Prostate gland (tissue), 2 donors: ENCODE measurements at regions not wholly inside any gene's neighbourhood (a gene's known extent, or its start where the extent isn't known, plus 50 kb on each side); places are given as distances from the start of the nearest gene placed in this dataset.

Source experiments
- DNase-seq: peaks from one replicate; pipeline ENCODE4 v3.0.0-alpha.2; 2019; ENCODE audit warnings: low spot score
- H3K27ac ChIP-seq, 2 donors: fragments of 200-600 bp; sonication (generic); 2 replicates each; pipeline ENCODE4 v1.5.1; 2017 to 2019
- H3K27me3 ChIP-seq: fragments of 200-600 bp; sonication (generic); replicated peaks from 2 replicates; pipeline ENCODE4 v1.5.1; 2019; ENCODE audit not compliant: insufficient read depth
- H3K36me3 ChIP-seq, 2 donors: fragments of 200-600 bp; sonication (generic); 1 replicate in 1 of 2; 2 replicates in 1 of 2; pipeline versions ENCODE4 v1.5.1 to v1.8.1; 2017 to 2019
- H3K4me1 ChIP-seq: fragments of 200-600 bp; sonication (generic); replicated peaks from 2 replicates; pipeline ENCODE4 v1.5.1; 2019
- H3K4me3 ChIP-seq, 2 donors: fragments of 200-600 bp; sonication (generic); 2 replicates each; pipeline ENCODE4 v1.5.1; 2017 to 2019
- H3K9me3 ChIP-seq: fragments of 200-600 bp; sonication (generic); 2 replicates; pipeline ENCODE4 v1.5.1; 2017
- POLR2A ChIP-seq: fragments of 450-650 bp; IDR thresholded peaks from one replicate; pipeline ENCODE4 v1.6.1; 2016; ENCODE audit warnings: antibody characterized with exemption, mild to moderate bottlenecking
- POLR2AphosphoS5 ChIP-seq: sonication (generic); formaldehyde crosslinking; IDR thresholded peaks from one replicate; pipeline ENCODE4 v1.6.1; 2017; ENCODE audit warnings: antibody characterized with exemption
- WGBS: methylation state at CpG from one replicate; pipeline ENCODE4 v1.1.5; 2018; 5-methylcytosine and 5-hydroxymethylcytosine counted together
- intact Hi-C: fragments of 100-400 bp; cut with DNase I; formaldehyde crosslinking; loops from one replicate; pipeline ENCODE4 v1.14.2; 2022
- TF ChIP-seq, protein P1 (sequence below), 4 experiments: fragments of 200-600 bp in 2 of 4; fragments of 450-650 bp in 2 of 4; sonication (generic) in 2 of 4; IDR thresholded peaks; 1 replicate in 3 of 4; 2 replicates in 1 of 4; pipeline ENCODE4 v1.5.1; 2016 to 2019; ENCODE audit warnings: antibody characterized with exemption in 4 of 4, mild to moderate bottlenecking in 2 of 4, moderate library complexity in 2 of 4

DNA sequence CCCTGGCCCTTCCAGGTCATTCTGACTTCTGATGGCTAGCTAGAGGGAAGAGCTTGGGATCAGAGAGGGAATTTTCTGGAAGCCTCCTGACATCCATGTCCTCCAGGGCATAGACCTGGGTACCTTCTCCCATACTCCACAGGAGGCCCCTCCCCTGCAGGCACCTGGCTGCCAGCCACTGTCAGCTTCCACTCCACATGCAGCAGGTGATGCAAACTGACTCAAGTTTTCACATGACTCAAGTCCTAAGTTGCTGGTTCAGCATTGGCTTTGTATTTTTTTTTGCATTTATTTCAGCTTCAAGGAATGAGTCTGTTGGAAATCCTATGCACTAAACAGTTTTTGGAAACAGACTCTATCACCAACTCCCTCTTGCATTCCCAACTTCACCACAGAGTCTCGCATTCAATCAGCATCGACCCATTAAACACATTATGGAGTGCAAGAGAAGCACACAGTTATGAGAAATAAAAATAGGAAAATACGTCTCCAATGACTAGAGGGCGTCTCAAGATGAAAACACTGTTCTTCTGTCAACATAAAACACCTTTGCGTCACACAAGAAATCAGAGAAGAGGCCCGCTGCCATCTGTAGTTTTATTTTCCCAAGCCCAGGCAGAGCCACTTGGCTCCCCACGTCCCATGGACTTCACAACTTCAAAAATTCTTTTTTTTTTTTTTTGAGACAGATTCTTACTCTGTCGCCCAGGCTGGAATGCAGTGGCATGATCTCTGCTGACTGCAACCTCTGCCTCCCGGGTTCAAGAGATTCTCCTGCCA is 362.6 kb upstream of the MGMT start:
- no peaks in the 10 kb centered on the region for H3K27me3 ChIP-seq
- H3K4me1 ChIP-seq, result no peaks in the 10 kb centered on the region
- no peak overlapping the region for H3K4me3 ChIP-seq
- no peak for DNase-seq
- no peak overlapping the region for H3K27ac ChIP-seq
- WGBS, result 71% methylated on average over 9 of the region's 9 CpGs
- TF ChIP-seq, protein P1, sequence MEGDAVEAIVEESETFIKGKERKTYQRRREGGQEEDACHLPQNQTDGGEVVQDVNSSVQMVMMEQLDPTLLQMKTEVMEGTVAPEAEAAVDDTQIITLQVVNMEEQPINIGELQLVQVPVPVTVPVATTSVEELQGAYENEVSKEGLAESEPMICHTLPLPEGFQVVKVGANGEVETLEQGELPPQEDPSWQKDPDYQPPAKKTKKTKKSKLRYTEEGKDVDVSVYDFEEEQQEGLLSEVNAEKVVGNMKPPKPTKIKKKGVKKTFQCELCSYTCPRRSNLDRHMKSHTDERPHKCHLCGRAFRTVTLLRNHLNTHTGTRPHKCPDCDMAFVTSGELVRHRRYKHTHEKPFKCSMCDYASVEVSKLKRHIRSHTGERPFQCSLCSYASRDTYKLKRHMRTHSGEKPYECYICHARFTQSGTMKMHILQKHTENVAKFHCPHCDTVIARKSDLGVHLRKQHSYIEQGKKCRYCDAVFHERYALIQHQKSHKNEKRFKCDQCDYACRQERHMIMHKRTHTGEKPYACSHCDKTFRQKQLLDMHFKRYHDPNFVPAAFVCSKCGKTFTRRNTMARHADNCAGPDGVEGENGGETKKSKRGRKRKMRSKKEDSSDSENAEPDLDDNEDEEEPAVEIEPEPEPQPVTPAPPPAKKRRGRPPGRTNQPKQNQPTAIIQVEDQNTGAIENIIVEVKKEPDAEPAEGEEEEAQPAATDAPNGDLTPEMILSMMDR (IDR thresholded peaks at IDR 0.05), result no peak
- TF ChIP-seq POLR2AphosphoS5, result no peak
- TF ChIP-seq POLR2A, result no peak
- H3K9me3 ChIP-seq, result no peaks in the 10 kb centered on the region
- no peaks in the 10 kb centered on the region for H3K36me3 ChIP-seq
- intact Hi-C loops, result no loop called here

DNA sequence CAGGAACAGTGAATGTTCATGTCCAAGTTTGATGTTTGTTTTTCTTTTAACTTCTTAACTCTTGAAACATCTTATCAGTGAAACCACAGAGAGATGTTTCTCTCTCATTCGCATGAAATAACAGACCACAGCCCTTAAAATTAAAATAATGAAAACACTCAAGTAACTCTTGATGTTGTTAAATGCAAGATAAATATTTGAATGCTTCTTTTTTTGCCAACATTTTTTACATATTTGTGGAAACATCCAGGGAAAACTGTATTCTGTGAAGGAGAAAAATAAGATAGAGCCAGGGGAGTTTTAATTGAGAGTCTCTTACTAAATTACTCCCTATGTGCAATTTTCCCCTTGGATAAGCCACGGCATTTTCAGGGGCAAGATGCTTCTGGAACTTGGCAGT is 361.8 kb upstream of the MGMT start:
- 16% methylated on average over 2 of the region's 2 CpGs for WGBS
- intact Hi-C loops, result no loop called here
- TF ChIP-seq POLR2AphosphoS5, result no peak
- TF ChIP-seq, protein P1 (IDR thresholded peaks at IDR 0.05), result no peak
- TF ChIP-seq POLR2A, result no peak
- no peak for DNase-seq
- no peaks in the 10 kb centered on the region for H3K27me3 ChIP-seq
- H3K36me3 ChIP-seq, result no peaks in the 10 kb centered on the region
- no peaks in the 10 kb centered on the region for H3K9me3 ChIP-seq
- no peak overlapping the region for H3K4me3 ChIP-seq
- H3K27ac ChIP-seq, result no peak overlapping the region
- no peaks in the 10 kb centered on the region for H3K4me1 ChIP-seq

DNA sequence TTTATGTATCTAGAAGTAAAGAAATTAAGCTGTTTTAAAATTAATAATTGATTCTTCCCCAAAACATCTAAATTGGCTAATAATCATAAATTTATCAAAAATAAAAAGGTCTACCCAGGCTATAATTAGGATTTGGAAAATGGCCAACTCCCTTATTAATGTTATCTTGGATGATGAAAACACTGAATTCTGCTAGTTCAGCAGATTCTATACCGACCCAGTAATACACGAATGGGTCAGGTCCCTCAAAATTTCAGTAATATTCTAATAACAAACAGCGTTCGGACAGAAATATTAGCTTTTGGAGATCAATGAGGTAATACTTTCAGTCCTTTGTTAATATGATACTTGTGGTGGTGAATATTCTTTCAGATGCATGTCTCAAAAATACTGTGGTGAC is 360.7 kb upstream of the MGMT start:
- Histone ChIP-seq H3K36me3 (no peaks in the 10 kb centered on the region), H3K4me3 (no peak overlapping the region), H3K9me3 (no peaks in the 10 kb centered on the region), H3K4me1 (no peaks in the 10 kb centered on the region), H3K27me3 (no peaks in the 10 kb centered on the region), H3K27ac (no peak overlapping the region)
- TF ChIP-seq POLR2AphosphoS5 (no peak), POLR2A (no peak)
- TF ChIP-seq, protein P1 (IDR thresholded peaks at IDR 0.05), result no peak
- DNase-seq, result no peak
- WGBS, result 89% methylated on average over 4 of the region's 4 CpGs
- intact Hi-C loops, result no loop called here

DNA sequence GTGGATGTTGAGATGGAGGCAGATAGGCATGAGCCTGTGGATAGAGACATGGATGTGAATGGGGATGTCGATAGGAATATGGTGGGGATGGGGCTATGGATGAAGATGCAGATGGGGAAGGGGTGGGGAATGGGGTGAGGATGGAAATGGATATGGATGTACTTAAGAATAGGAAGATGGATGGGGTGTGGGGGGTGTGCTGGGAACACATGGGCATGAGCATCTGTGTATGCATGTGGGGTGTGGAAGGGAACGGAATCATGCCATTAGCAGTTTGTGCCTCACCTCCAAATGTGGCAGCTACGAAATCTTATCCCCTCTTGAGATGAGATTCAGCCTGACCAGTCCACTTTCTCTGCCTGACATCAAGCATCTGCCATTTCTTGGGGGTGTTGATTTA is 359.5 kb upstream of the MGMT start:
- 74% methylated on average over 3 of the region's 3 CpGs for WGBS
- Histone ChIP-seq H3K36me3 (no peaks in the 10 kb centered on the region), H3K27ac (no peak overlapping the region), H3K4me3 (no peak overlapping the region), H3K27me3 (no peaks in the 10 kb centered on the region), H3K4me1 (no peaks in the 10 kb centered on the region), H3K9me3 (no peaks in the 10 kb centered on the region)
- TF ChIP-seq POLR2AphosphoS5 (no peak), POLR2A (no peak)
- TF ChIP-seq, protein P1 (IDR thresholded peaks at IDR 0.05), result no peak
- no peak for DNase-seq
- intact Hi-C loops, result no loop called here

DNA sequence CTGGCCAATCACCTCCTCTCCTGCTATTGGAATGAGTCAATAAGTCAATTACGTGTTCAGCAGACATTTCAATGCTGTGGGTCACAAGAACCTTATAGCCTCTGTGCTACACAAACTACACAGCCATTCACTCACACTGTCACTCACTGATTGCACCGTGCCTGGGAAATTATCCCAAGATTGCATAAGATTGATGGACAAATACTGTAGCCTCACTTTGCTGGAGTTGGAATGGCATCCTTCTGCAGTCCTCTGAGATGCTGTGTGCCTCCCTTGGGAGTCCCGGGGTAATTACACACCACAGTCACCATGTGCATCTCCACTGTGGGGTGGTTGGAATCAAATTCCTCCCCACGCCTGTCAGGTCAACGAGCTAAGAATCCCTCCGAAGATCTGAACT is 358.7 kb upstream of the MGMT start:
- intact Hi-C loops, result no loop called here
- Histone ChIP-seq H3K4me3 (no peak overlapping the region), H3K27me3 (no peaks in the 10 kb centered on the region), H3K27ac (no peak overlapping the region), H3K9me3 (no peaks in the 10 kb centered on the region), H3K36me3 (no peaks in the 10 kb centered on the region), H3K4me1 (no peaks in the 10 kb centered on the region)
- DNase-seq, result no peak
- WGBS, result 88% methylated on average over 6 of the region's 6 CpGs
- no peak for TF ChIP-seq POLR2A
- TF ChIP-seq, protein P1 (IDR thresholded peaks at IDR 0.05), result no peak
- no peak for TF ChIP-seq POLR2AphosphoS5
